ENCODE measurements at regions not wholly inside any gene's neighbourhood (a gene's known extent, or its start where the extent isn't known, plus 50 kb on each side); places are given as distances from the start of the nearest gene placed in this dataset.
"Not testable (repeated sequence)": the region's sequence is repeated elsewhere in the genome, so short reads cannot be mapped to it uniquely, and the experiment has no call there.

GRCh38 chr7:20839196-20839735, 52.6 kb upstream of the SP8 start:
- no peak for DNase-seq (ENCODE audit: low read depth in 2 of 3, low spot score in 1 of 3)

- no peak for DNase-seq (ENCODE audit: low read depth in 2 of 3, low spot score in 1 of 3)
Measured at GRCh38 chr7:20839987-20840386, 53.3 kb upstream of the SP8 start.

- DNase-seq (ENCODE audit: low read depth in 2 of 3, low spot score in 1 of 3) = no peak
Measured at GRCh38 chr7:20846791-20847190, 60.1 kb upstream of the SP8 start.

GRCh38 chr7:20858951-20859350, 72.3 kb upstream of the SP8 start:
- DNase-seq (ENCODE audit: low read depth in 2 of 3, low spot score in 1 of 3) = no peak

- no peak for DNase-seq (ENCODE audit: low read depth in 2 of 3, low spot score in 1 of 3)
Measured at GRCh38 chr7:20861468-20861867, 74.8 kb upstream of the SP8 start.

GRCh38 chr7:20862554-20862953, 75.9 kb upstream of the SP8 start:
- DNase-seq (ENCODE audit: low read depth in 2 of 3, low spot score in 1 of 3) = no peak

GRCh38 chr7:20864221-20864620, 77.5 kb upstream of the SP8 start:
- DNase-seq (ENCODE audit: low read depth in 2 of 3, low spot score in 1 of 3) = no peak

- no peak for DNase-seq (ENCODE audit: low read depth in 2 of 3, low spot score in 1 of 3)
Measured at GRCh38 chr7:20865684-20866083, 79.0 kb upstream of the SP8 start.

GRCh38 chr7:20870977-20871376, 84.3 kb upstream of the SP8 start:
- no peak for DNase-seq (ENCODE audit: low read depth in 2 of 3, low spot score in 1 of 3)

- no peak for DNase-seq (ENCODE audit: low read depth in 2 of 3, low spot score in 1 of 3)
Measured at GRCh38 chr7:20892776-20893175, 106.1 kb upstream of the SP8 start.

GRCh38 chr7:20894806-20895205, 108.1 kb upstream of the SP8 start:
- no peak for DNase-seq (ENCODE audit: low read depth in 2 of 3, low spot score in 1 of 3)

- DNase-seq (ENCODE audit: low read depth in 2 of 3, low spot score in 1 of 3) = no peak
Measured at GRCh38 chr7:20895563-20895962, 108.9 kb upstream of the SP8 start.

GRCh38 chr7:20896996-20897395, 110.3 kb upstream of the SP8 start:
- DNase-seq (ENCODE audit: low read depth in 2 of 3, low spot score in 1 of 3) = no peak

GRCh38 chr7:20906801-20907453, 120.2 kb upstream of the SP8 start:
- DNase-seq (ENCODE audit: low read depth in 2 of 3, low spot score in 1 of 3) = no peak

GRCh38 chr7:20911081-20911480, 124.4 kb upstream of the SP8 start:
- no peak for DNase-seq (ENCODE audit: low read depth in 2 of 3, low spot score in 1 of 3)

GRCh38 chr7:20913853-20914252, 127.2 kb upstream of the SP8 start:
- DNase-seq (ENCODE audit: low read depth in 2 of 3, low spot score in 1 of 3) = no peak

- no peak for DNase-seq (ENCODE audit: low read depth in 2 of 3, low spot score in 1 of 3)
Measured at GRCh38 chr7:20916311-20916710, 129.6 kb upstream of the SP8 start.

GRCh38 chr7:20917603-20918002, 130.9 kb upstream of the SP8 start:
- DNase-seq (ENCODE audit: low read depth in 2 of 3, low spot score in 1 of 3) = no peak

- no peak for DNase-seq (ENCODE audit: low read depth in 2 of 3, low spot score in 1 of 3)
Measured at GRCh38 chr7:20918156-20918555, 131.5 kb upstream of the SP8 start.

GRCh38 chr7:20927178-20927577, 140.5 kb upstream of the SP8 start:
- DNase-seq (ENCODE audit: low read depth in 2 of 3, low spot score in 1 of 3) = not testable (repeated sequence)

GRCh38 chr7:20927976-20928375, 141.3 kb upstream of the SP8 start:
- DNase-seq (ENCODE audit: low read depth in 2 of 3, low spot score in 1 of 3) = no peak

GRCh38 chr7:20929199-20929598, 142.5 kb upstream of the SP8 start:
- DNase-seq (ENCODE audit: low read depth in 2 of 3, low spot score in 1 of 3) = no peak

- no peak for DNase-seq (ENCODE audit: low read depth in 2 of 3, low spot score in 1 of 3)
Measured at GRCh38 chr7:20931739-20932138, 145.1 kb upstream of the SP8 start.

Measured in stimulated activated CD4-positive, alpha-beta T cell treated with anti-CD3 and anti-CD28 coated beads, Interleukin-12 subunit alpha, Interleukin-12 subunit beta, amount 100 ng/mL, for 48 hours (primary cell).